ENCODE measurements at regions not wholly inside any gene's neighbourhood (a gene's known extent, or its start where the extent isn't known, plus 50 kb on each side); places are given as distances from the start of the nearest gene placed in this dataset.

GRCh38 chr12:90773491-90773890 is 181.5 kb downstream of the CCER1 start:
- no peaks in the 10 kb centered on the region for H3K9me3 ChIP-seq (replicated peaks; ENCODE audit: insufficient read depth, low read length)
- no peaks in the 10 kb centered on the region for H3F3A ChIP-seq (ENCODE audit: insufficient read depth, low read length)
- H3K9me2 ChIP-seq (replicated peaks; ENCODE audit: insufficient read depth, low read length) = no peaks in the 10 kb centered on the region
- no peak overlapping the region for H3K4me2 ChIP-seq (ENCODE audit: low read depth, low read length)
- no peak overlapping the region for H3K9ac ChIP-seq (ENCODE audit: low read length)
- no peaks in the 10 kb centered on the region for H3K36me3 ChIP-seq (replicated peaks; ENCODE audit: insufficient read depth, low read length)
- DNase-seq = no peak
- H3K27me3 ChIP-seq (replicated peaks; ENCODE audit: insufficient read depth, low read length) = no peaks in the 10 kb centered on the region
- no peak for TF ChIP-seq CTCF (IDR thresholded peaks at IDR 0.05; ENCODE audit: low read length)
- no peak for TF ChIP-seq EZH2 (optimal IDR thresholded peaks at IDR 0.05; ENCODE audit: low read depth, low read length)
- TF ChIP-seq EZH2phosphoT487 (IDR thresholded peaks at IDR 0.05; ENCODE audit: low read length) = no peak
- H3K27ac ChIP-seq (ENCODE audit: low read length) = no peak overlapping the region
- no peaks in the 10 kb centered on the region for H3K4me1 ChIP-seq (ENCODE audit: low read length)
- no peak overlapping the region for H3K4me3 ChIP-seq (ENCODE audit: low read length)
- no peaks in the 10 kb centered on the region for H4K20me1 ChIP-seq (ENCODE audit: insufficient read depth, low read length)
- no peak overlapping the region for H2AFZ ChIP-seq (ENCODE audit: low read length)
- no peaks in the 10 kb centered on the region for H3K79me2 ChIP-seq (ENCODE audit: low read length)

GRCh38 chr12:90770861-90771260 is 184.1 kb downstream of the CCER1 start:
- no peaks in the 10 kb centered on the region for H3K9me2 ChIP-seq (replicated peaks; ENCODE audit: insufficient read depth, low read length)
- no peak overlapping the region for H2AFZ ChIP-seq (ENCODE audit: low read length)
- no peaks in the 10 kb centered on the region for H3K4me1 ChIP-seq (ENCODE audit: low read length)
- TF ChIP-seq EZH2 (optimal IDR thresholded peaks at IDR 0.05; ENCODE audit: low read depth, low read length) = no peak
- TF ChIP-seq CTCF (IDR thresholded peaks at IDR 0.05; ENCODE audit: low read length) = no peak
- no peak for TF ChIP-seq EZH2phosphoT487 (IDR thresholded peaks at IDR 0.05; ENCODE audit: low read length)
- H4K20me1 ChIP-seq (ENCODE audit: insufficient read depth, low read length) = no peaks in the 10 kb centered on the region
- H3K27me3 ChIP-seq (replicated peaks; ENCODE audit: insufficient read depth, low read length) = no peaks in the 10 kb centered on the region
- no peaks in the 10 kb centered on the region for H3K36me3 ChIP-seq (replicated peaks; ENCODE audit: insufficient read depth, low read length)
- H3K79me2 ChIP-seq (ENCODE audit: low read length) = no peaks in the 10 kb centered on the region
- H3K4me3 ChIP-seq (ENCODE audit: low read length) = no peak overlapping the region
- H3K27ac ChIP-seq (ENCODE audit: low read length) = no peak overlapping the region
- no peak overlapping the region for H3K9ac ChIP-seq (ENCODE audit: low read length)
- H3K9me3 ChIP-seq (replicated peaks; ENCODE audit: insufficient read depth, low read length) = no peaks in the 10 kb centered on the region
- no peak for DNase-seq
- no peaks in the 10 kb centered on the region for H3F3A ChIP-seq (ENCODE audit: insufficient read depth, low read length)
- H3K4me2 ChIP-seq (ENCODE audit: low read depth, low read length) = no peak overlapping the region

- TF ChIP-seq CTCF (IDR thresholded peaks at IDR 0.05; ENCODE audit: low read length) (no peak), EZH2 (optimal IDR thresholded peaks at IDR 0.05; ENCODE audit: low read depth, low read length) (no peak), EZH2phosphoT487 (IDR thresholded peaks at IDR 0.05; ENCODE audit: low read length) (no peak)
- Histone ChIP-seq H3K9ac (ENCODE audit: low read length) (no peak overlapping the region), H3K4me2 (ENCODE audit: low read depth, low read length) (no peak overlapping the region), H3K36me3 (replicated peaks; ENCODE audit: insufficient read depth, low read length) (no peaks in the 10 kb centered on the region), H3K27me3 (replicated peaks; ENCODE audit: insufficient read depth, low read length) (no peaks in the 10 kb centered on the region), H3K79me2 (ENCODE audit: low read length) (no peaks in the 10 kb centered on the region), H3F3A (ENCODE audit: insufficient read depth, low read length) (no peaks in the 10 kb centered on the region), H4K20me1 (ENCODE audit: insufficient read depth, low read length) (no peaks in the 10 kb centered on the region), H3K9me3 (replicated peaks; ENCODE audit: insufficient read depth, low read length) (no peaks in the 10 kb centered on the region), H3K4me1 (ENCODE audit: low read length) (no peaks in the 10 kb centered on the region), H3K27ac (ENCODE audit: low read length) (no peak overlapping the region), H3K4me3 (ENCODE audit: low read length) (no peak overlapping the region), H3K9me2 (replicated peaks; ENCODE audit: insufficient read depth, low read length) (no peaks in the 10 kb centered on the region), H2AFZ (ENCODE audit: low read length) (no peak overlapping the region)
- no peak for DNase-seq
These were observed 197.0 kb downstream of the CCER1 start for GRCh38 chr12:90757957-90758356.
